NCI-H128 (cell line): ENCODE measurements at regions not wholly inside any gene's neighbourhood (a gene's known extent, or its start where the extent isn't known, plus 50 kb on each side); places are given as distances from the start of the nearest gene placed in this dataset.
"Not testable (repeated sequence)": the region's sequence is repeated elsewhere in the genome, so short reads cannot be mapped to it uniquely, and the experiment has no call there.

Experiments
- DNase-seq: peaks from one replicate; lab custom pipeline; 2025; ENCODE audit not compliant: unreplicated experiment; lab: John Stamatoyannopoulos, UW

DNA sequence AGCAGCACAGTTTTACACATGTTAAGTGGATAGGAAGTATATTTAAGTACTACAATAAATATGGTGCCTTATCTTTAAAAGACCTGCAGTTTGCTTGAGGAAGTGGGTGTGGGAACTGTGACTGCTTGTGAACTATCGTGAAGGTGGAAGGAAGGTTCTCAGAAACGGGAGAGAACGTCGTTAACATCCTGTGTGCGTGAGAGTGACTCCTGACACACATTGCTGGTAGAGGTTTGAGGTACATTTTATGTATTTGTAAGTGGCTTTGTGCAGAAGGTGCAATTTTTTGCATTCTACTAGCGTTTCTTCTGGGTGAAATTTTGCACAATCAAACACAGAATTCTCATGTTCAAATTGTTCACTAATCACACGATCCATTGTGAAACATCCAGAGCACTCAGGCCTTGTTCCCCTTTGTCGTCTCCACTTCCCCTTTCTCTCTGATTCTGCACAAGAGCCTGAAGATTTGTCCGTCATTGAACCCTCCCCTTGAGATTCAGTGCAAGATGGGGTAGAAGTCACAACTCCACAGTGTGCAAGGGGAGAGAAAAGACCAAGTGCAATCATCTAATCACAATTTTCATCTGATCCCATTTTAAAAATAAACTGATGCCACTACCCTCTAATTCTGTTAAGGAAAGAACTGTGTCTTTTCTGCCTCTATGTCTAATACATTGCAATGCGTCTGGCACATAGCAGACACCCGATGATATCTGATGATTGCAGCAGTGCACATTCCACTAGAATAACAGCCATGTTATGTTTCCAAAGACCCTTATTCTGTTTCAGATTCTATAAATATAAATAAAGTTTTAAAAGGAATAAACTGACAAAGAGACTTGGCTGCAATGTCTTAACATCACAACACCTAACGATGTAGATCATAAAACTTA, 279.9 kb downstream of the NEBL start:
- no peak for DNase-seq

GRCh38 chr10:20616056-20616671, 280.9 kb downstream of the NEBL start:
- no peak for DNase-seq

- DNase-seq: no peak
These were observed 281.7 kb downstream of the NEBL start for GRCh38 chr10:20615395-20615794.

- DNase-seq: no peak
These were observed 282.2 kb downstream of the NEBL start for GRCh38 chr10:20614911-20615310.

DNA sequence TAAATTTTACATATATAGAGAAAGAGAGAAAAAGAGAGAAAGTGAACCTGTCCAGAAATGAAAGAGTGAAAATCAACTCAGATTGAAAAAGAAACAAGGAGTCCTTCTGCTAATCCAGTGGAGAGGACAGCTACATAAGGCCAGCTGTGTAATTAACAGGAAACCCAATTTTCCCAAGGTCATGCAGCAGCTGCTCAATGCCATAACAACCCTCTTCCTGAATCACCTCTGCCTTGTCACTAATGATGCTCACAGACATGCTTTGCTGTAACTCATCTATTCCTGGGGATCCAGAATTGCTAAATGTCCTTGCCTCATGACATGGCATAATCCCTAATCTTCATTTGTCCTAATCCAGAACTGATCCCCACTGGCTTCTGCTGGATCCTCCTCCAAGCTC, 288.6 kb downstream of the NEBL start:
- no peak for DNase-seq

DNA sequence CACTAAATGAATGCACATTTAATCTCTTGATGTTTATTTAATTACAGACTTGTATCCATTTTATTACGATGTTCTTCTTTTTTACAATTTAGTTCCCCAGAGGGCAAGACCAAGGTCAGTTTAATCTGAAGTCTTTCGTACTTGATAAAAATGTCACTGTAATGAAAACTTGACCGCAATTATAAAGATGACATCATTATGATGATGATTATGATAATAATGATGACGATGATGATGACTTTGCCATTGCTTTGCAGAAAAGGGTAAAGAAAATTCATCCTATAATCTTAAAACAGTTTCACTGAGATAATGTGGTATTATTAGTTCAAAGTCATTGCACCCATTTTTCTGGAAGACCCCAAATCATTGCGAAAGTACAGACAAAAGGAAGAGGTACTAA, 290.1 kb downstream of the NEBL start:
- DNase-seq: no peak

- no peak for DNase-seq
These were observed 295.1 kb downstream of the NEBL start for GRCh38 chr10:20601941-20602461.

DNA sequence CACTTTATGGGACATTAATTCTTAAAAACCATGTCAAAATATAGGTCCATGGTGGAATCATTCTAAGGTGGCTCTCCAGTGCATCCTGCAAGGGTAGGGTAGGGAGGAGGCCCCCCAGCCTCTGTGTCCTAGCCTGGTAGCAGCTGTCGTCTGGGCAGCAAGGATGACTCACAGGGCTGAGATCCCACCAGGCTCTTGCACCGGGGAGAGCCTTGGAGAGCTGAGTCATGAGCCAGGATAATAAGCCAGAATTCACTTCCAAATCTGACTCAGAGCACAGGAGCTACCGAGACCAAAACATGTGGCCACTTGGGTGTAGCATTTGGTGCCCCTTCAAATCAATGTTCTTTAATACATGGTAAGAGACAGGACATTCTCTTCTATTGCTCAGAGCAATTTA, 298.5 kb downstream of the NEBL start:
- DNase-seq: no peak

DNA sequence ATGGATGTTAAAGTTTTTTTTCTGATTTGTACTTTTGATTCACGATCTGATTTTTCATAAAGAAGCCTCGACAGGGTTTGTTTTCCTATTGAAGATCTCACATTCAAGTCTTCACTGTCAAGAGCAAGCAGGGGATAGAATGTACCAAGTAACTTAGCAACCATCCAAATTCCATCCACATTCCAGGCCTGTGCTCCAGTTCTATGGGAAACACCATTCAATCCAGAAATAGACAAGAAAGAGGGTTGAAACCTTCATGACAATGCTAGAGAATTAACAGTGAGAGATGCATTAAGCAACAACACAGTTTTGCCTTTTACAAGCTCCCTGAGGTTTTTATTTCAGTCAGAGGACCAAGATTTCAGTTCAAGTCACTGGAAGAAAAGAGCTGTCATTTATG, 300.2 kb downstream of the NEBL start:
- DNase-seq: no peak

DNA sequence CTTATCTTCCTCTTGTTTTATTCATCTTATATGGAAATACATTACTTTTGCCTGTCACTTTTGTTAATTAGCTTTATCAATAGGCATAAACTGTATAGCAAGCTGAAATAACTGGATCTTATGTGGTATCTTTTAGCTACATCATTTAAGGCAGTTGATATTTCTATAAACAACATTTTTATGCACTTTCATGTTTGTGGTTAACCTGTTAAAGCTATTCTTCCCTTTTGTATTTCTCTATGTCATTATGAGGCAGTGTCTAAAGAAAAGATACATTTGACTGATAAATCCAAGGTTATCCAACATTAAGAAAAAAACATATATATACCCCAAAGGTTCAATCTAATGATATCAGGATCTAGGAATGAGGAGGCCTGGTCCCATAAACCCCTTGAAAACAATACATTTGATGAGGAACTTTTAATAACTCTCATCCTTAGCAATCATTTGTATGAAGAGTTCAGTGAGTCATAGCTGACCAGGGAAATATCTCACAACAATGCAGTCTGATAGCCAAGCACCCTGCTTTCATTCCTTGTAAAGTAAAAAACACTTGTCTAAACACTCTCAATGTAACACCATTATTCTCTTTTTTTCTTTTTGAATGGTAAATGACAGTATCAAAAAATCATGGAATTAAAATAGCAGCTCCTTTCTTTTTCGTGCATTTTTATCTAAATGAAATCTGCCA, 300.9 kb downstream of the NEBL start:
- no peak for DNase-seq

- no peak for DNase-seq
These were observed 303.5 kb downstream of the NEBL start for GRCh38 chr10:20593649-20594048.

- no peak for DNase-seq
These were observed 315.1 kb downstream of the NEBL start for GRCh38 chr10:20582041-20582440.

- no peak for DNase-seq
These were observed 323.2 kb downstream of the NEBL start for GRCh38 chr10:20573924-20574323.

DNA sequence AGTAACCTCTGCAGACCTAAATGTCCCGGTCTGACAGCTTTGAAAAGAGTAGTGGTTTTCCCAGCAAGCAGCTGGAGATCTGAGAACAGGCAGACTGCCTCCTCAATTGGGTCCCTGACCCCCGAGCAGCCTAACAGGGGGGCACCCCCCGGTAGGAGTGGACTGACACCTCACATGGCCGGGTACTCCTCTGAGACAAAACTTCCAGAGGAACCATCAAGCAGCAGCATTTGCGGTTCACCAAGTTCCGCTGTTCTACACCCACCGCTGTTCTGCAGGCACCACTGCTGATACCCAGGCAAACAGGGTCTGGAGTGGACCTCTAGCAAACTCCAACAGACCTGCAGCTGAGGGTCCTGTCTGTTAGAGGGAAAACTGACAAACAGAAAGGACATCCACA, 341.1 kb downstream of the NEBL start:
- not testable (repeated sequence) for DNase-seq

GRCh38 chr10:20552382-20552781, 344.7 kb downstream of the NEBL start:
- DNase-seq: no peak

DNA sequence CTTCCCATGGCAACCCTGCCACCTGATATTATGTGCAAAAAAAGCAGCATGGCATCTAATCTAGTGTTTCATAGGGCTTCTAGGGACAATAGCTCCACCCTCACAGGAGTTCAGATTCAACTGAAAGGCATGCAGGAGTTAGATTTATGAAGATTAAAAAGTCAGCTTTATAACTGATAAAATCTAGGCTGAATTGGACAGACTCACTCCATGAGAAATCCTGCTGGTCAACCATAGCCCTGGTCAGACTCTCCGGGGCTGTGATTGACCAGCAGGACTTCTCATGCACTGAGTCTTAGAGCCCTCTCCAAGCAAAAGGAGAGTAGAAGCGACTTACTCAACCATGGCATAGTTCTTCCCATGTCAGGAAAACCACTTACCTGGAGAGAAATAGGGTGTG, 345.4 kb downstream of the NEBL start:
- no peak for DNase-seq

GRCh38 chr10:20535897-20536881, 360.9 kb downstream of the NEBL start:
- DNase-seq: no peak

GRCh38 chr10:20531241-20531883, 365.7 kb downstream of the NEBL start:
- DNase-seq: not testable (repeated sequence)

GRCh38 chr10:20521186-20521585, 375.9 kb downstream of the NEBL start:
- no peak for DNase-seq

DNA sequence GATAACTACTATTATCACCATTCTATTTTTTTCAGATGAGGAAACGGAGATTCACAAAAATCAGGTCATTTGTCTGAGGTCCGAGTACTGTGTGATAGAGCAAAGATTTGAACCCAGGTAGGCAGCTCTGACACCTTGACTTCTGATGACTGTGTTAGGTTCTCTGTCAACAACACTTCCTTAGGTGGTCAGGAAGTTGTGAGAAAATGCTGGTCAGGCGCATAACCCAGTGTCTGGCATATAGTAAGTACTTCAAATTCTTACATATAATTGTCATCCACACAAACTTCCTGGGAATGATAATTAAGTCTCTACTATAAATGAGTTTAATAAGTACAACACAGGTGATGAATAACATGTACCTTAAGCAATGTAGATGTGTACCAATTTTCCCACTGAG, 381.5 kb downstream of the NEBL start:
- DNase-seq: no peak
